ENCODE measurements at regions not wholly inside any gene's neighbourhood (a gene's known extent, or its start where the extent isn't known, plus 50 kb on each side); places are given as distances from the start of the nearest gene placed in this dataset.
"Not testable (repeated sequence)": the region's sequence is repeated elsewhere in the genome, so short reads cannot be mapped to it uniquely, and the experiment has no call there.

- DNase-seq = no peak
These were observed 375.8 kb upstream of the AKR1E2 start for GRCh38 chr10:4450169-4450568.

- DNase-seq = no peak
These were observed 378.0 kb upstream of the AKR1E2 start for GRCh38 chr10:4448030-4448429.

- no peak for DNase-seq
These were observed 382.6 kb upstream of the AKR1E2 start for GRCh38 chr10:4443419-4443818.

GRCh38 chr10:4442296-4442695 is 383.7 kb upstream of the AKR1E2 start:
- no peak for DNase-seq

- DNase-seq = no peak
These were observed 385.7 kb upstream of the AKR1E2 start for GRCh38 chr10:4440260-4440659.

GRCh38 chr10:4437791-4438190 is 388.2 kb upstream of the AKR1E2 start:
- no peak for DNase-seq

GRCh38 chr10:4437061-4437460 is 388.9 kb upstream of the AKR1E2 start:
- no peak for DNase-seq

GRCh38 chr10:4436103-4436502 is 389.9 kb upstream of the AKR1E2 start:
- DNase-seq = no peak

GRCh38 chr10:4434516-4435071 is 391.4 kb upstream of the AKR1E2 start:
- no peak for DNase-seq

GRCh38 chr10:4434105-4434504 is 391.9 kb upstream of the AKR1E2 start:
- no peak for DNase-seq

- no peak for DNase-seq
These were observed 394.7 kb upstream of the AKR1E2 start for GRCh38 chr10:4431114-4431863.

- DNase-seq = no peak
These were observed 396.4 kb upstream of the AKR1E2 start for GRCh38 chr10:4429571-4429970.

GRCh38 chr10:4427532-4427931 is 398.5 kb upstream of the AKR1E2 start:
- DNase-seq = no peak

GRCh38 chr10:4426866-4427265 is 399.1 kb upstream of the AKR1E2 start:
- DNase-seq = no peak

GRCh38 chr10:4409319-4409718 is 416.7 kb upstream of the AKR1E2 start:
- no peak for DNase-seq

GRCh38 chr10:4407783-4408182 is 418.2 kb upstream of the AKR1E2 start:
- no peak for DNase-seq

GRCh38 chr10:4405828-4406227 is 420.2 kb upstream of the AKR1E2 start:
- DNase-seq = no peak

- DNase-seq = no peak
These were observed 422.3 kb upstream of the AKR1E2 start for GRCh38 chr10:4403638-4404252.

- not testable (repeated sequence) for DNase-seq
These were observed 424.9 kb upstream of the AKR1E2 start for GRCh38 chr10:4401080-4401479.

- no peak for DNase-seq
These were observed 426.5 kb upstream of the AKR1E2 start for GRCh38 chr10:4399556-4399955.

GRCh38 chr10:4398602-4399001 is 427.4 kb upstream of the AKR1E2 start:
- DNase-seq = no peak

- no peak for DNase-seq
These were observed 428.7 kb upstream of the AKR1E2 start for GRCh38 chr10:4397337-4397736.
